ENCODE measurements at regions not wholly inside any gene's neighbourhood (a gene's known extent, or its start where the extent isn't known, plus 50 kb on each side); places are given as distances from the start of the nearest gene placed in this dataset.

- Mint-ChIP-seq H3K4me3 (ENCODE audit: low read depth) (no peak overlapping the region), H3K4me1 (ENCODE audit: low read depth) (no peaks in the 10 kb centered on the region), H3K36me3 (ENCODE audit: insufficient read depth) (no peaks in the 10 kb centered on the region), H3K27me3 (peaks cover 10% of the 10 kb centered on the region), H3K27ac (no peak overlapping the region), H3K9me3 (ENCODE audit: low read depth) (no peaks in the 10 kb centered on the region)
- TF ChIP-seq CTCF (IDR thresholded peaks at IDR 0.05; ENCODE audit: unreplicated experiment) = no peak
- DNase-seq (ENCODE audit: low spot score, unreplicated experiment) = no peak
These were observed 372.9 kb upstream of the COBL start for GRCh38 chr7:51689547-51689946.

GRCh38 chr7:51685794-51686193 lies 369.2 kb upstream of the COBL start:
- Mint-ChIP-seq H3K4me3 (ENCODE audit: low read depth) (no peak overlapping the region), H3K36me3 (ENCODE audit: insufficient read depth) (no peaks in the 10 kb centered on the region), H3K4me1 (ENCODE audit: low read depth) (no peaks in the 10 kb centered on the region), H3K27me3 (no peaks in the 10 kb centered on the region), H3K27ac (no peak overlapping the region), H3K9me3 (ENCODE audit: low read depth) (no peaks in the 10 kb centered on the region)
- TF ChIP-seq CTCF (IDR thresholded peaks at IDR 0.05; ENCODE audit: unreplicated experiment) = no peak
- no peak for DNase-seq (ENCODE audit: low spot score, unreplicated experiment)

- Mint-ChIP-seq H3K4me1 (ENCODE audit: low read depth) (no peaks in the 10 kb centered on the region), H3K27me3 (peaks cover 8% of the 10 kb centered on the region), H3K9me3 (ENCODE audit: low read depth) (no peaks in the 10 kb centered on the region), H3K27ac (no peak overlapping the region), H3K36me3 (ENCODE audit: insufficient read depth) (no peaks in the 10 kb centered on the region), H3K4me3 (ENCODE audit: low read depth) (no peak overlapping the region)
- no peak for TF ChIP-seq CTCF (IDR thresholded peaks at IDR 0.05; ENCODE audit: unreplicated experiment)
- no peak for DNase-seq (ENCODE audit: low spot score, unreplicated experiment)
These were observed 364.2 kb upstream of the COBL start for GRCh38 chr7:51680594-51681399.

- TF ChIP-seq CTCF (IDR thresholded peaks at IDR 0.05; ENCODE audit: unreplicated experiment) = no peak
- H3K27me3 Mint-ChIP-seq = peaks cover 8% of the 10 kb centered on the region
- H3K9me3 Mint-ChIP-seq (ENCODE audit: low read depth) = no peaks in the 10 kb centered on the region
- H3K27ac Mint-ChIP-seq = no peak overlapping the region
- no peaks in the 10 kb centered on the region for H3K36me3 Mint-ChIP-seq (ENCODE audit: insufficient read depth)
- H3K4me1 Mint-ChIP-seq (ENCODE audit: low read depth) = no peaks in the 10 kb centered on the region
- H3K4me3 Mint-ChIP-seq (ENCODE audit: low read depth) = no peak overlapping the region
- DNase-seq (ENCODE audit: low spot score, unreplicated experiment) = no peak
These were observed 362.7 kb upstream of the COBL start for GRCh38 chr7:51679358-51679757.

GRCh38 chr7:51666751-51667150 lies 350.1 kb upstream of the COBL start:
- no peak overlapping the region for H3K27ac Mint-ChIP-seq

More at GRCh38 chr7:51666751-51667150, 350.1 kb upstream of the COBL start:
- no peak for TF ChIP-seq CTCF (IDR thresholded peaks at IDR 0.05; ENCODE audit: unreplicated experiment)
- peaks cover 10% of the 10 kb centered on the region for H3K4me1 Mint-ChIP-seq (ENCODE audit: low read depth)
- DNase-seq (ENCODE audit: low spot score, unreplicated experiment) = no peak
- H3K9me3 Mint-ChIP-seq (ENCODE audit: low read depth) = no peaks in the 10 kb centered on the region
- no peak overlapping the region for H3K4me3 Mint-ChIP-seq (ENCODE audit: low read depth)
- H3K36me3 Mint-ChIP-seq (ENCODE audit: insufficient read depth) = no peaks in the 10 kb centered on the region
- peaks cover 9% of the 10 kb centered on the region for H3K27me3 Mint-ChIP-seq

Data from progenitor cell of endocrine pancreas (in vitro differentiated cells).